DND-41 (cell line): ENCODE measurements at regions not wholly inside any gene's neighbourhood (a gene's known extent, or its start where the extent isn't known, plus 50 kb on each side); places are given as distances from the start of the nearest gene placed in this dataset.

ENCODE experiments used
- ATAC-seq: fragments of 200-7000 bp; cut with Tn5 transposase; 3 replicates; pipeline ENCODE4 v1.9.1; 2021; ENCODE audit warnings: low read depth; ENCODE audit not compliant: insufficient read depth
- DNase-seq: peaks from one replicate; pipeline ENCODE4 v3.0.0-alpha.2; 2020
- H2AFZ ChIP-seq: 2 replicates; pipeline ENCODE4 v1.6.0; 2012; ENCODE audit warnings: low read depth, low read length
- H3K27ac ChIP-seq: 2 replicates; pipeline ENCODE4 v1.5.1; 2012; ENCODE audit warnings: low read length, inconsistent platforms
- H3K27me3 ChIP-seq: fragments of 200-600 bp; sonication (generic); 2 replicates; pipeline ENCODE4 v1.6.0; 2012; ENCODE audit warnings: low read length, mild to moderate bottlenecking, inconsistent platforms; ENCODE audit not compliant: insufficient read depth, poor library complexity
- H3K36me3 ChIP-seq: 2 replicates; pipeline ENCODE4 v1.5.1; 2012; ENCODE audit warnings: low read length, inconsistent platforms; ENCODE audit not compliant: insufficient read depth
- H3K4me1 ChIP-seq: 2 replicates; pipeline ENCODE4 v1.5.1; 2012; ENCODE audit warnings: mild to moderate bottlenecking, low read length; ENCODE audit not compliant: insufficient read depth
- H3K4me2 ChIP-seq: 2 replicates; pipeline ENCODE4 v1.6.0; 2012; ENCODE audit warnings: mild to moderate bottlenecking, moderate library complexity, low read length, inconsistent platforms; ENCODE audit not compliant: insufficient read depth
- H3K4me3 ChIP-seq, 2 experiments: fragments of 200-600 bp in 1 of 2; shearing (Covaris generic) in 1 of 2; 2 replicates each; pipeline ENCODE4 v1.5.1; 2012 to 2016; ENCODE audit warnings: inconsistent platforms in 2 of 2, low read length in 2 of 2, mild to moderate bottlenecking in 2 of 2, low read depth in 1 of 2, moderate library complexity in 1 of 2
- H3K79me2 ChIP-seq: 2 replicates; pipeline ENCODE4 v1.6.0; 2012; ENCODE audit warnings: low read length, inconsistent platforms; ENCODE audit not compliant: insufficient read depth
- H3K9ac ChIP-seq: 2 replicates; pipeline ENCODE4 v1.6.0; 2012; ENCODE audit warnings: low read depth, mild to moderate bottlenecking, inconsistent platforms, low read length, moderate library complexity
- H3K9me3 ChIP-seq: 2 replicates; pipeline ENCODE4 v1.5.1; 2012; ENCODE audit warnings: low read length, moderate library complexity, mild to moderate bottlenecking, inconsistent platforms; ENCODE audit not compliant: insufficient read depth, severe bottlenecking
- H4K20me1 ChIP-seq: 2 replicates; pipeline ENCODE4 v1.6.0; 2012; ENCODE audit warnings: low read length; ENCODE audit not compliant: insufficient read depth
- EZH2 ChIP-seq: IDR thresholded peaks from 3 replicates; pipeline ENCODE4 v1.6.1; 2012; ENCODE audit warnings: borderline replicate concordance, low read depth, mild to moderate bottlenecking, moderate library complexity, low read length, inconsistent platforms; ENCODE audit not compliant: severe bottlenecking
- TF ChIP-seq, protein P1 (sequence below): IDR thresholded peaks from 2 replicates; pipeline ENCODE4 v1.5.1; 2012; ENCODE audit warnings: borderline replicate concordance, low read length, moderate library complexity, mild to moderate bottlenecking; ENCODE audit not compliant: poor library complexity, severe bottlenecking; ENCODE audit errors: extremely low read depth

DNA sequence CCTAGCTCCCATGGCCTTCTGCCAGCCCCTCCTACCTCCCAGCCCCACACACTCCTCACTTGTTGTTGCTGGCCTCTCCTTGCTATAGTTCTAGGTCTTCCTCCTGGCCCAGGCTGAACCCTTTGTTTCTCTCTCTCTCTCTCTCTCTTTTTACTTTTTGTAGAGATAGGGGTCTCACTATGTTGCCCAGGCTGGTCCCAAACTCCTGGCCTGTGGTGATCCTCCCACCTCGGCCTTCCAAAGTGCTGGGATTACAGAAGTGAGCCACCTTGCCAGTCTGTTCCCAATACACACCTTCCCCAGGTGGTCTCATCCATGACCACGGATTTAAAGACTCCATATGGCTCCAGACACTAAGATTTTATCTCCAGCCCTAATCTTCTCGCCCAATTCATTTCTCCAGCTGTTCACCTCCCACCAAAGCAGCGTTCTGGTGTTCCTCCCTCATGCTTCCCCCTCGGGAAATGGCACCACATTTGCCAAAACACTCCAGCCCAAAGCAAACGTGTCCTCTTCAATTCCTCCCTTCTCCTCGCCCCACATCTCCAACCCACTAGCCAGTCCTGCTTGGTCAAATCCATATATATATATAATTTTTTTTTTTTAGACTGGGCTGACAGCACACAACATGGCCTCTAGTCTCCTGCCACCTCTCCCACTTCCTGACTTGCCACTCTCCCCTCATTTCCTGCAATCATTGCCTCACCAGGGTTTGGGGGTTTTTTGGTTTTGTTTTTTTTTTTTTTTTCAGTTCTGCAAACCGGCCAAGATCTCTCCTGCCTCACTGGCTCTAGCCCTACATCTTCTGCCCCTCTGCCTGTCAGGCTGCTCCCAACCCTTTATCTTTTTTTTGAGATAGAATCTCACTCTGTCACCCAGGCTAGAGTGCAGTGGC, 104.4 kb downstream of the NCR2 start:
- Histone ChIP-seq H3K9ac (peak overlapping the region; percentile 19; the same call in 1 of the 2 replicates), H3K36me3 (no peaks in the 10 kb centered on the region), H3K27ac (peak overlapping the region; percentile 67), H2AFZ (peak overlapping the region; percentile 29; the same call in 1 of the 2 replicates), H3K27me3 (no peaks in the 10 kb centered on the region), H3K4me1 (peaks cover 40% of the 10 kb centered on the region), H3K4me3 (no peak overlapping the region), H3K9me3 (no peaks in the 10 kb centered on the region), H3K4me2 (peak overlapping the region; percentile 45), H3K79me2 (no peaks in the 10 kb centered on the region), H4K20me1 (no peaks in the 10 kb centered on the region)
- peak; percentile 83 for ATAC-seq
- DNase-seq = peak; percentile 77
- TF ChIP-seq EZH2 = no peak
- TF ChIP-seq, protein P1, sequence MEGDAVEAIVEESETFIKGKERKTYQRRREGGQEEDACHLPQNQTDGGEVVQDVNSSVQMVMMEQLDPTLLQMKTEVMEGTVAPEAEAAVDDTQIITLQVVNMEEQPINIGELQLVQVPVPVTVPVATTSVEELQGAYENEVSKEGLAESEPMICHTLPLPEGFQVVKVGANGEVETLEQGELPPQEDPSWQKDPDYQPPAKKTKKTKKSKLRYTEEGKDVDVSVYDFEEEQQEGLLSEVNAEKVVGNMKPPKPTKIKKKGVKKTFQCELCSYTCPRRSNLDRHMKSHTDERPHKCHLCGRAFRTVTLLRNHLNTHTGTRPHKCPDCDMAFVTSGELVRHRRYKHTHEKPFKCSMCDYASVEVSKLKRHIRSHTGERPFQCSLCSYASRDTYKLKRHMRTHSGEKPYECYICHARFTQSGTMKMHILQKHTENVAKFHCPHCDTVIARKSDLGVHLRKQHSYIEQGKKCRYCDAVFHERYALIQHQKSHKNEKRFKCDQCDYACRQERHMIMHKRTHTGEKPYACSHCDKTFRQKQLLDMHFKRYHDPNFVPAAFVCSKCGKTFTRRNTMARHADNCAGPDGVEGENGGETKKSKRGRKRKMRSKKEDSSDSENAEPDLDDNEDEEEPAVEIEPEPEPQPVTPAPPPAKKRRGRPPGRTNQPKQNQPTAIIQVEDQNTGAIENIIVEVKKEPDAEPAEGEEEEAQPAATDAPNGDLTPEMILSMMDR = peak; percentile 2

- Histone ChIP-seq H3K27ac (peak overlapping the region; percentile 67), H3K27me3 (no peaks in the 10 kb centered on the region)
- DNase-seq = no peak
These were observed 105.2 kb upstream of the FOXP4 start for GRCh38 chr6:41440958-41441357.

GRCh38 chr6:41441598-41442351, 104.4 kb upstream of the FOXP4 start:
- Histone ChIP-seq H2AFZ (no peak overlapping the region), H3K4me3 (no peak overlapping the region), H3K4me2 (no peak overlapping the region), H3K9me3 (no peaks in the 10 kb centered on the region), H3K36me3 (no peaks in the 10 kb centered on the region), H3K4me1 (peaks cover 40% of the 10 kb centered on the region), H3K9ac (peak overlapping the region; percentile 28; the same call in 1 of the 2 replicates), H3K27me3 (no peaks in the 10 kb centered on the region), H3K79me2 (no peaks in the 10 kb centered on the region), H3K27ac (peak overlapping the region; percentile 67), H4K20me1 (no peaks in the 10 kb centered on the region)
- DNase-seq (peak; percentile 47), ATAC-seq (peak; percentile 37)
- TF ChIP-seq, protein P1 = no peak
- no peak for TF ChIP-seq EZH2

More at GRCh38 chr6:41440958-41441357, 105.2 kb upstream of the FOXP4 start:
- no peaks in the 10 kb centered on the region for H3K79me2 ChIP-seq
- no peaks in the 10 kb centered on the region for H3K9me3 ChIP-seq
- H3K9ac ChIP-seq = no peak overlapping the region
- no peak overlapping the region for H3K4me2 ChIP-seq
- H4K20me1 ChIP-seq = no peaks in the 10 kb centered on the region
- peaks cover 40% of the 10 kb centered on the region for H3K4me1 ChIP-seq
- no peak for TF ChIP-seq EZH2
- TF ChIP-seq, protein P1 = no peak
- no peak overlapping the region for H3K4me3 ChIP-seq
- no peak for ATAC-seq
- no peak overlapping the region for H2AFZ ChIP-seq
- no peaks in the 10 kb centered on the region for H3K36me3 ChIP-seq
